Smooth muscle cell (in vitro differentiated cells): ENCODE measurements at regions not wholly inside any gene's neighbourhood (a gene's known extent, or its start where the extent isn't known, plus 50 kb on each side); places are given as distances from the start of the nearest gene placed in this dataset.

Experiments
- DNase-seq: peaks from one replicate; lab custom pipeline; 2025; ENCODE audit not compliant: unreplicated experiment; lab: John Stamatoyannopoulos, UW
- H2AFZ ChIP-seq: fragments of 200-600 bp; sonication (generic); 2 replicates; pipeline ENCODE4 v1.6.0; 2016; ENCODE audit warnings: antibody characterized with exemption, low read depth, mild to moderate bottlenecking
- H3F3A ChIP-seq: fragments of 200-600 bp; sonication (generic); 2 replicates; pipeline ENCODE4 v1.6.0; 2017; ENCODE audit warnings: antibody characterized with exemption, low read depth
- H3K27ac ChIP-seq: fragments of 200-600 bp; sonication (generic); 2 replicates; pipeline ENCODE4 v1.5.1; 2016; ENCODE audit warnings: low read depth, mild to moderate bottlenecking
- H3K27me3 ChIP-seq: fragments of 200-600 bp; sonication (generic); 2 replicates; pipeline ENCODE4 v1.6.1; 2016; ENCODE audit warnings: low read depth, mild to moderate bottlenecking
- H3K36me3 ChIP-seq: fragments of 200-600 bp; sonication (generic); 2 replicates; pipeline ENCODE4 v1.5.1; 2016; ENCODE audit warnings: low read depth
- H3K4me1 ChIP-seq: fragments of 200-600 bp; sonication (generic); 2 replicates; pipeline ENCODE4 v1.5.1; 2016; ENCODE audit warnings: low read depth
- H3K4me2 ChIP-seq: fragments of 200-600 bp; sonication (generic); 2 replicates; pipeline ENCODE4 v1.6.0; 2016; ENCODE audit warnings: mild to moderate bottlenecking
- H3K4me3 ChIP-seq: fragments of 200-600 bp; sonication (generic); 2 replicates; pipeline ENCODE4 v1.5.1; 2016; ENCODE audit warnings: mild to moderate bottlenecking
- H3K79me2 ChIP-seq: fragments of 200-600 bp; sonication (generic); 2 replicates; pipeline ENCODE4 v1.6.0; 2016; ENCODE audit warnings: low read depth, mild to moderate bottlenecking
- H3K9ac ChIP-seq: fragments of 200-600 bp; sonication (generic); 2 replicates; pipeline ENCODE4 v1.6.0; 2016; ENCODE audit warnings: low read depth
- H3K9me3 ChIP-seq: fragments of 200-600 bp; sonication (generic); replicated peaks from 2 replicates; pipeline ENCODE4 v1.5.1; 2016; ENCODE audit warnings: low read depth
- H4K20me1 ChIP-seq: fragments of 200-600 bp; sonication (generic); 2 replicates; pipeline ENCODE4 v1.6.0; 2016; ENCODE audit warnings: low read depth
- WGBS: methylation state at CpG from one replicate; pipeline ENCODE4 v1.1.7; 2016; ENCODE audit warnings: low lambda C conversion rate; 5-methylcytosine and 5-hydroxymethylcytosine counted together
- TF ChIP-seq, protein P1 (sequence below): fragments of 200-600 bp; sonication (generic); IDR thresholded peaks from 2 replicates; pipeline ENCODE4 v1.5.1; 2017; ENCODE audit warnings: borderline replicate concordance, mild to moderate bottlenecking, antibody characterized with exemption; ENCODE audit not compliant: insufficient read depth, poor library complexity, severe bottlenecking

DNA sequence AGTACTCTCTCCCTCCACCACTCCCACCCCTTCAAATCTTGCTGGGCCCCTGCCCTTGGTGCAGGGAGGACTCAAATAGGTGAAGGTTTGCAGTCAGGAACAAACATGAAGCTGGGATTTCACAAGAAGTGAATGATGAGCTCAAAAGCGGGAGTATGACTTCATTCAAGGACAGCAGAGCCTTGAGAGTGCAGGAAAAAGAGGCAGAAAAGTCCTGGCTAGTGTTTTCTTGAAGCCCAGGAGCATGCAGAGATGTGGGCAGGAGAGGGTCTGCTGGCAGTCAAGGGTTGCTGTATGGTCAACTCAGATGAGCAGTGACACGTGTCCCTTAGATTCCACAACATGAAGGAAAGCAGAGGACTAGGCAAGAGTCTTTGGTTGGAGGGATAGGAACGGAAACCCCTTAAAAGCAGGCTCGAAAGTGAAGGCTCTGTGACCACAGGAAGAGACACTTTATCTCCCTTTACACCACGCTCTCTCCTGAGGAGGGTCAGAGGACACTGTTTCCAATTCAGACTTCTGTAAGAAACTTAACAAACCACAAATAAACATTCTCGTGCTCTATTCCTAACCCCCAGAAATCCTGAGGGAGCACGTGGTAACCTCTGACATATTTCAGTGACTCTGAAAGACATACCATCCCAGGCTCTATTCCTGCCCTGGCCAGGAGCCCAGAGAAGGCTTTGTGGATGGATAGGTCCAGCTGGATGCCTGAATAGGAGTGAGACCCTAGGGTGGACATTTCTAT lies 168.0 kb upstream of the NDN start:
- Histone ChIP-seq H3K4me3 (no peak overlapping the region), H2AFZ (no peak overlapping the region), H3K9me3 (no peaks in the 10 kb centered on the region), H4K20me1 (no peaks in the 10 kb centered on the region), H3K4me2 (no peak overlapping the region), H3K9ac (no peak overlapping the region), H3K36me3 (no peaks in the 10 kb centered on the region), H3K27ac (no peak overlapping the region), H3F3A (no peaks in the 10 kb centered on the region), H3K4me1 (no peaks in the 10 kb centered on the region), H3K27me3 (no peaks in the 10 kb centered on the region), H3K79me2 (no peaks in the 10 kb centered on the region)
- 42% methylated on average over 7 of the region's 7 CpGs for WGBS
- no peak for DNase-seq
- TF ChIP-seq, protein P1, sequence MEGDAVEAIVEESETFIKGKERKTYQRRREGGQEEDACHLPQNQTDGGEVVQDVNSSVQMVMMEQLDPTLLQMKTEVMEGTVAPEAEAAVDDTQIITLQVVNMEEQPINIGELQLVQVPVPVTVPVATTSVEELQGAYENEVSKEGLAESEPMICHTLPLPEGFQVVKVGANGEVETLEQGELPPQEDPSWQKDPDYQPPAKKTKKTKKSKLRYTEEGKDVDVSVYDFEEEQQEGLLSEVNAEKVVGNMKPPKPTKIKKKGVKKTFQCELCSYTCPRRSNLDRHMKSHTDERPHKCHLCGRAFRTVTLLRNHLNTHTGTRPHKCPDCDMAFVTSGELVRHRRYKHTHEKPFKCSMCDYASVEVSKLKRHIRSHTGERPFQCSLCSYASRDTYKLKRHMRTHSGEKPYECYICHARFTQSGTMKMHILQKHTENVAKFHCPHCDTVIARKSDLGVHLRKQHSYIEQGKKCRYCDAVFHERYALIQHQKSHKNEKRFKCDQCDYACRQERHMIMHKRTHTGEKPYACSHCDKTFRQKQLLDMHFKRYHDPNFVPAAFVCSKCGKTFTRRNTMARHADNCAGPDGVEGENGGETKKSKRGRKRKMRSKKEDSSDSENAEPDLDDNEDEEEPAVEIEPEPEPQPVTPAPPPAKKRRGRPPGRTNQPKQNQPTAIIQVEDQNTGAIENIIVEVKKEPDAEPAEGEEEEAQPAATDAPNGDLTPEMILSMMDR: no peak

DNA sequence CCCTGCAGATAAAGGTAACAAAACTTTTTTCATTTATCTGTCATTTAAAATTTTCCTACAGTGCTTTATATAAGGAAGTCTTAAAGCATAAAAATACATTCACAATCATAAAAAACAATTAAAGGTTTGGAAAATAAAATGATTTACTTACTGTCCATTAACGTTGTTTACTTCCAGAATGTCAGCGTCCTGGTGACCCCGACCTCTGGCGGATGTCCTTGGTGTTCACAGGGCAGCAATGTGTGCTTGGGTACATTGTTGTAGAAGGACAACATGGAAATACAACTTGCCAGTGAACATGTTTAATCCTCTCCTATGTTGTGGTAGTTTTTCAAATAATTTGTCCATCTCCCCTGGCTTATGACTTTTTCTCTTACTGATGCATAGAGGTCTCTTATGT lies 168.8 kb upstream of the NDN start:
- 68% methylated on average over 4 of the region's 4 CpGs for WGBS
- TF ChIP-seq, protein P1: no peak

DNA sequence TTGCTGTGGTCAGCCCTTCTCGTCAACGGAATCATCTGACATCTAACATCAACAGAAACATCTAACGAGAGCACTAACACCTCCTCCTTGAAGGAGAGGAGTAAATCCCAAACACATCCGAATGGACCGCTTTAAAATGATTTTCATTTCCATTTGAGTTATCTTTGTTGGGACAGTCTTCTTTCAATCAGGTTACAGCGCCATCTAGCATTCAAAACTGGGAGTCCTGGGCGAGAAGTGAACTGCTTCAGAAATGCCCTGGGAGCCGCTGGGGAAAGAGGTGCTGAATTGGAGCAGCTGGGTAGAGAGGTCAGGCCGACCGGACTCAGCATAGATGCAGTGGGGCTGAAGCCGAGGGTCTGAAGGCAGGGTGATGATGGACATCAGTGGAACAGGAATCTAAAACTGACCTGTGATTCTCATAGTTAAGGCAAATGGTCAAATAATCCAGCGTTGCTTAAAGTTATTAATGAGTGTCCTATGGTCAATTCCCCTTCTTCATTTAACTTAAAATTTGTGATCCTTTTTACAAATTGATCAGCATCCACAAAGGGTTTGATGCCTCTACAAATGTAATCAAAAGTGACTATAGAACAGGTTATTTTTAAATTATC lies 170.0 kb upstream of the NDN start:
- H3K4me2 ChIP-seq: no peak overlapping the region
- TF ChIP-seq, protein P1: peak; percentile 55

More for the DNA sequence above, 168.8 kb upstream of the NDN start:
- no peak overlapping the region for H3K4me3 ChIP-seq
- no peaks in the 10 kb centered on the region for H3K36me3 ChIP-seq
- DNase-seq: no peak
- H3K9me3 ChIP-seq: no peaks in the 10 kb centered on the region
- H3K79me2 ChIP-seq: no peaks in the 10 kb centered on the region
- no peak overlapping the region for H3K9ac ChIP-seq
- H3F3A ChIP-seq: no peaks in the 10 kb centered on the region
- H3K27ac ChIP-seq: no peak overlapping the region
- no peak overlapping the region for H2AFZ ChIP-seq
- no peaks in the 10 kb centered on the region for H4K20me1 ChIP-seq
- no peaks in the 10 kb centered on the region for H3K27me3 ChIP-seq
- no peaks in the 10 kb centered on the region for H3K4me1 ChIP-seq
- no peak overlapping the region for H3K4me2 ChIP-seq

More for the DNA sequence above, 170.0 kb upstream of the NDN start:
- Histone ChIP-seq H4K20me1 (no peaks in the 10 kb centered on the region), H3K79me2 (no peaks in the 10 kb centered on the region), H3K4me3 (no peak overlapping the region), H3F3A (no peaks in the 10 kb centered on the region), H3K36me3 (no peaks in the 10 kb centered on the region), H3K9ac (no peak overlapping the region), H3K9me3 (no peaks in the 10 kb centered on the region), H3K4me1 (no peaks in the 10 kb centered on the region), H2AFZ (no peak overlapping the region), H3K27me3 (no peaks in the 10 kb centered on the region), H3K27ac (no peak overlapping the region)
- 33% methylated on average over 12 of the region's 12 CpGs for WGBS
- no peak for DNase-seq
